CD14-positive monocyte (primary cell): ENCODE measurements at regions not wholly inside any gene's neighbourhood (a gene's known extent, or its start where the extent isn't known, plus 50 kb on each side); places are given as distances from the start of the nearest gene placed in this dataset.

Experiments used
- DNase-seq, 3 donors: peaks; one replicate each; pipeline ENCODE4 v3.0.0-alpha.2; 2011 to 2022
- H2AFZ ChIP-seq: 2 replicates; pipeline ENCODE4 v1.6.0; 2012; ENCODE audit warnings: mild to moderate bottlenecking, low read depth, low read length, inconsistent platforms; ENCODE audit not compliant: insufficient read depth, poor library complexity, severe bottlenecking
- H3K27ac ChIP-seq, 2 donors: 1 replicate in 1 of 2; 2 replicates in 1 of 2; pipeline ENCODE4 v1.5.1; 2012 to 2013; ENCODE audit warnings: low read length in 2 of 2, control low read depth in 1 of 2, inconsistent platforms in 1 of 2, low read depth in 1 of 2, mild to moderate bottlenecking in 1 of 2
- H3K27me3 ChIP-seq, 2 donors: one replicate each; pipeline versions ENCODE4 v1.6.0 to v1.6.1; 2011 to 2013; ENCODE audit warnings: low read length in 2 of 2; ENCODE audit not compliant: control insufficient read depth in 2 of 2, insufficient read depth in 2 of 2
- H3K36me3 ChIP-seq, 2 donors: replicated peaks in 1 of 2; 1 replicate in 1 of 2; 2 replicates in 1 of 2; pipeline versions ENCODE4 v1.5.1 to v1.6.1; 2012 to 2013; ENCODE audit warnings: low read length in 2 of 2, control low read depth in 1 of 2, inconsistent platforms in 1 of 2, mild to moderate bottlenecking in 1 of 2; ENCODE audit not compliant: insufficient read depth in 2 of 2, control insufficient read depth in 1 of 2
- H3K4me1 ChIP-seq, 2 donors: 1 replicate in 1 of 2; 2 replicates in 1 of 2; pipeline versions ENCODE4 v1.5.1 to v1.6.1; 2012 to 2013; ENCODE audit warnings: low read length in 2 of 2, control low read depth in 1 of 2, inconsistent platforms in 1 of 2, mild to moderate bottlenecking in 1 of 2, moderate library complexity in 1 of 2; ENCODE audit not compliant: insufficient read depth in 2 of 2, control insufficient read depth in 1 of 2
- H3K4me2 ChIP-seq: replicated peaks from 2 replicates; pipeline ENCODE3; 2012; ENCODE audit warnings: low read length, moderate library complexity, mild to moderate bottlenecking; ENCODE audit not compliant: poor library complexity, severe bottlenecking; ENCODE audit errors: extremely low read depth
- H3K4me3 ChIP-seq, 3 experiments: fragments of 200-600 bp in 1 of 3; sonication (generic) in 1 of 3; replicated peaks in 1 of 3; 1 replicate in 2 of 3; 2 replicates in 1 of 3; pipeline ENCODE4 v1.5.1; 2011 to 2013; ENCODE audit warnings: low read length in 3 of 3, mild to moderate bottlenecking in 3 of 3, control low read depth in 2 of 3, low read depth in 2 of 3, inconsistent platforms in 1 of 3, moderate library complexity in 1 of 3
- H3K79me2 ChIP-seq: 2 replicates; pipeline ENCODE4 v1.6.0; 2012; ENCODE audit warnings: mild to moderate bottlenecking, control low read depth, inconsistent platforms, low read length, moderate library complexity; ENCODE audit not compliant: insufficient read depth
- H3K9ac ChIP-seq: 2 replicates; pipeline ENCODE4 v1.6.0; 2017; ENCODE audit warnings: low read length, mild to moderate bottlenecking; ENCODE audit not compliant: insufficient read depth, poor library complexity, severe bottlenecking
- H3K9me3 ChIP-seq, 2 donors: replicated peaks in 1 of 2; 1 replicate in 1 of 2; 2 replicates in 1 of 2; pipeline versions ENCODE4 v1.5.1 to v1.6.1; 2012 to 2013; ENCODE audit warnings: low read length in 2 of 2, control low read depth in 1 of 2; ENCODE audit not compliant: control insufficient read depth in 1 of 2, insufficient read depth in 1 of 2
- H4K20me1 ChIP-seq: 2 replicates; pipeline ENCODE4 v1.6.0; 2012; ENCODE audit warnings: mild to moderate bottlenecking, low read length, control low read depth, moderate library complexity; ENCODE audit not compliant: insufficient read depth
- H3K27ac Mint-ChIP-seq, 7 donors: one replicate each; pipeline ENCODE4 v1.8.0; 2020; ENCODE audit warnings: mild to moderate bottlenecking in 7 of 7, mixed read lengths in 7 of 7, moderate library complexity in 6 of 7, inconsistent platforms in 2 of 7
- H3K27me3 Mint-ChIP-seq, 3 donors: one replicate each; pipeline ENCODE4 v1.8.0; 2021 to 2022; ENCODE audit warnings: low read depth in 3 of 3, mild to moderate bottlenecking in 3 of 3, mixed read lengths in 3 of 3, moderate library complexity in 3 of 3, inconsistent platforms in 1 of 3
- H3K36me3 Mint-ChIP-seq, 2 donors: one replicate each; pipeline ENCODE4 v1.8.0; 2020; ENCODE audit warnings: mixed read lengths in 2 of 2, inconsistent platforms in 1 of 2, mild to moderate bottlenecking in 1 of 2
- H3K4me1 Mint-ChIP-seq: one replicate; pipeline ENCODE4 v1.8.0; 2020; ENCODE audit warnings: mild to moderate bottlenecking, mixed read lengths
- H3K4me3 Mint-ChIP-seq, 2 donors: one replicate each; pipeline ENCODE4 v1.8.0; 2020; ENCODE audit warnings: mild to moderate bottlenecking in 2 of 2, mixed read lengths in 2 of 2, moderate library complexity in 1 of 2
- H3K9me3 Mint-ChIP-seq, 7 donors: one replicate each; pipeline ENCODE4 v1.8.0; 2020 to 2022; ENCODE audit warnings: mixed read lengths in 7 of 7, mild to moderate bottlenecking in 6 of 7, moderate library complexity in 6 of 7, inconsistent platforms in 2 of 7
- CTCF ChIP-seq: fragments of 200-600 bp; IDR thresholded peaks from one replicate; pipeline ENCODE4 v1.8.0; 2022; ENCODE audit warnings: antibody characterized with exemption, mild to moderate bottlenecking
- WGBS: methylation state at CpG from one replicate; pipeline ENCODE4 v1.1.5; 2013; ENCODE audit warnings: missing lambda C conversion rate; ENCODE audit not compliant: insufficient coverage; 5-methylcytosine and 5-hydroxymethylcytosine counted together
- intact Hi-C, 2 donors: fragments of 100-400 bp; cut with micrococcal nuclease; formaldehyde crosslinking; loops; one replicate each; pipeline versions ENCODE4 v1.15.0 to v1.15.1; 2023

- no peak overlapping the region for H3K27ac Mint-ChIP-seq
- Histone ChIP-seq H3K4me2 (no peak overlapping the region), H2AFZ (no peak overlapping the region), H3K27me3 (no peaks in the 10 kb centered on the region), H3K9me3 (no peaks in the 10 kb centered on the region), H3K79me2 (no peaks in the 10 kb centered on the region), H3K4me3 (no peak overlapping the region), H4K20me1 (no peaks in the 10 kb centered on the region), H3K36me3 (no peaks in the 10 kb centered on the region), H3K9ac (no peak overlapping the region), H3K27ac (no peak overlapping the region), H3K4me1 (no peaks in the 10 kb centered on the region)
- H3K4me1 Mint-ChIP-seq = no peaks in the 10 kb centered on the region
- DNase-seq = no peak
- no peak for TF ChIP-seq CTCF
- no peaks in the 10 kb centered on the region for H3K36me3 Mint-ChIP-seq
- WGBS = no CpG with 5 or more reads among the region's 9 CpGs
- H3K9me3 Mint-ChIP-seq = peaks cover 0 to 4% (median 2%) of the 10 kb centered on the region in 7 donors
- intact Hi-C loops = no loop called here
- no peak overlapping the region for H3K4me3 Mint-ChIP-seq
- no peaks in the 10 kb centered on the region for H3K27me3 Mint-ChIP-seq
Observed at GRCh38 chr18:65057439-65058083, 693.3 kb upstream of the CDH7 start.

- WGBS = no CpG with 5 or more reads among the region's 2 CpGs
- H3K4me1 ChIP-seq = no peaks in the 10 kb centered on the region
- Mint-ChIP-seq H3K4me1 (no peaks in the 10 kb centered on the region), H3K27me3 (no peaks in the 10 kb centered on the region), H3K27ac (no peak overlapping the region), H3K36me3 (no peaks in the 10 kb centered on the region), H3K4me3 (no peak overlapping the region), H3K9me3 (peaks cover 0 to 4% (median 2%) of the 10 kb centered on the region in 7 donors)
- H3K79me2 ChIP-seq = no peaks in the 10 kb centered on the region
- H3K27ac ChIP-seq = no peak overlapping the region
- no peaks in the 10 kb centered on the region for H3K9me3 ChIP-seq
- TF ChIP-seq CTCF = no peak
- no peaks in the 10 kb centered on the region for H3K27me3 ChIP-seq
- H2AFZ ChIP-seq = no peak overlapping the region
- DNase-seq = no peak
- intact Hi-C loops = no loop called here
- H3K4me3 ChIP-seq = no peak overlapping the region
- no peak overlapping the region for H3K9ac ChIP-seq
- H3K36me3 ChIP-seq = no peaks in the 10 kb centered on the region
- H3K4me2 ChIP-seq = no peak overlapping the region
- no peaks in the 10 kb centered on the region for H4K20me1 ChIP-seq
Observed at GRCh38 chr18:65056575-65056974, 694.2 kb upstream of the CDH7 start.
